ENCODE measurements at regions not wholly inside any gene's neighbourhood (a gene's known extent, or its start where the extent isn't known, plus 50 kb on each side); places are given as distances from the start of the nearest gene placed in this dataset.

GRCh38 chr7:91342346-91342745, 78.1 kb downstream of the FZD1 start:
- Histone ChIP-seq H3K36me3 (ENCODE audit: control insufficient read depth, insufficient read depth, low read length) (no peaks in the 10 kb centered on the region), H3K27me3 (ENCODE audit: control insufficient read depth, insufficient read depth, low read length) (0 out of 2 replicates have a peak, but pooled peaks cover 2% of the 10 kb centered on the region), H3K4me3 (ENCODE audit: low read depth, low read length) (no peak overlapping the region)
- no peak for TF ChIP-seq CTCF (IDR thresholded peaks at IDR 0.05; ENCODE audit: insufficient read depth, low read depth, low read length)
- no peak for DNase-seq (ENCODE audit: low read depth)
- POLR2A ChIA-PET: no interaction called here
- CTCF ChIA-PET: no interaction called here

GRCh38 chr7:91343420-91343960, 79.3 kb downstream of the FZD1 start:
- H3K36me3 ChIP-seq (ENCODE audit: control insufficient read depth, insufficient read depth, low read length): no peaks in the 10 kb centered on the region
- POLR2A ChIA-PET: no interaction called here

GRCh38 chr7:91343996-91344629, 79.9 kb downstream of the FZD1 start:
- ChIA-PET CTCF (no interaction called here), POLR2A (no interaction called here)
- TF ChIP-seq CTCF (IDR thresholded peaks at IDR 0.05; ENCODE audit: insufficient read depth, low read depth, low read length): no peak

More at GRCh38 chr7:91343420-91343960, 79.3 kb downstream of the FZD1 start:
- Histone ChIP-seq H3K4me3 (ENCODE audit: low read depth, low read length) (no peak overlapping the region), H3K27me3 (ENCODE audit: control insufficient read depth, insufficient read depth, low read length) (0 out of 2 replicates have a peak, but pooled peaks cover 2% of the 10 kb centered on the region)
- CTCF ChIA-PET: no interaction called here
- TF ChIP-seq CTCF (IDR thresholded peaks at IDR 0.05; ENCODE audit: insufficient read depth, low read depth, low read length): no peak
- no peak for DNase-seq (ENCODE audit: low read depth)

GRCh38 chr7:91344911-91345310, 80.7 kb downstream of the FZD1 start:
- H3K4me3 ChIP-seq (ENCODE audit: low read depth, low read length): no peak overlapping the region
- no peak for DNase-seq (ENCODE audit: low read depth)
- TF ChIP-seq CTCF (IDR thresholded peaks at IDR 0.05; ENCODE audit: insufficient read depth, low read depth, low read length): no peak
- 0 out of 2 replicates have a peak, but pooled peaks cover 2% of the 10 kb centered on the region for H3K27me3 ChIP-seq (ENCODE audit: control insufficient read depth, insufficient read depth, low read length)
- no peaks in the 10 kb centered on the region for H3K36me3 ChIP-seq (ENCODE audit: control insufficient read depth, insufficient read depth, low read length)
- CTCF ChIA-PET: no interaction called here
- POLR2A ChIA-PET: no interaction called here

More at GRCh38 chr7:91343996-91344629, 79.9 kb downstream of the FZD1 start:
- H3K36me3 ChIP-seq (ENCODE audit: control insufficient read depth, insufficient read depth, low read length): no peaks in the 10 kb centered on the region
- H3K4me3 ChIP-seq (ENCODE audit: low read depth, low read length): no peak overlapping the region
- H3K27me3 ChIP-seq (ENCODE audit: control insufficient read depth, insufficient read depth, low read length): 0 out of 2 replicates have a peak, but pooled peaks cover 2% of the 10 kb centered on the region
- DNase-seq (ENCODE audit: low read depth): no peak

GRCh38 chr7:91345449-91345848, 81.2 kb downstream of the FZD1 start:
- no peak for TF ChIP-seq CTCF (IDR thresholded peaks at IDR 0.05; ENCODE audit: insufficient read depth, low read depth, low read length)
- DNase-seq (ENCODE audit: low read depth): no peak
- H3K4me3 ChIP-seq (ENCODE audit: low read depth, low read length): no peak overlapping the region
- H3K36me3 ChIP-seq (ENCODE audit: control insufficient read depth, insufficient read depth, low read length): no peaks in the 10 kb centered on the region
- 0 out of 2 replicates have a peak, but pooled peaks cover 2% of the 10 kb centered on the region for H3K27me3 ChIP-seq (ENCODE audit: control insufficient read depth, insufficient read depth, low read length)
- ChIA-PET CTCF (no interaction called here), POLR2A (no interaction called here)
